CD14-positive monocyte (primary cell): ENCODE measurements at regions not wholly inside any gene's neighbourhood (a gene's known extent, or its start where the extent isn't known, plus 50 kb on each side); places are given as distances from the start of the nearest gene placed in this dataset.

Source experiments
- DNase-seq, 3 donors: peaks; one replicate each; pipeline ENCODE4 v3.0.0-alpha.2; 2011 to 2022
- H2AFZ ChIP-seq: 2 replicates; pipeline ENCODE4 v1.6.0; 2012; ENCODE audit warnings: mild to moderate bottlenecking, low read depth, low read length, inconsistent platforms; ENCODE audit not compliant: insufficient read depth, poor library complexity, severe bottlenecking
- H3K27ac ChIP-seq, 2 donors: 1 replicate in 1 of 2; 2 replicates in 1 of 2; pipeline ENCODE4 v1.5.1; 2012 to 2013; ENCODE audit warnings: low read length in 2 of 2, control low read depth in 1 of 2, inconsistent platforms in 1 of 2, low read depth in 1 of 2, mild to moderate bottlenecking in 1 of 2
- H3K27me3 ChIP-seq, 2 donors: one replicate each; pipeline versions ENCODE4 v1.6.0 to v1.6.1; 2011 to 2013; ENCODE audit warnings: low read length in 2 of 2; ENCODE audit not compliant: control insufficient read depth in 2 of 2, insufficient read depth in 2 of 2
- H3K36me3 ChIP-seq, 2 donors: replicated peaks in 1 of 2; 1 replicate in 1 of 2; 2 replicates in 1 of 2; pipeline versions ENCODE4 v1.5.1 to v1.6.1; 2012 to 2013; ENCODE audit warnings: low read length in 2 of 2, control low read depth in 1 of 2, inconsistent platforms in 1 of 2, mild to moderate bottlenecking in 1 of 2; ENCODE audit not compliant: insufficient read depth in 2 of 2, control insufficient read depth in 1 of 2
- H3K4me1 ChIP-seq, 2 donors: 1 replicate in 1 of 2; 2 replicates in 1 of 2; pipeline versions ENCODE4 v1.5.1 to v1.6.1; 2012 to 2013; ENCODE audit warnings: low read length in 2 of 2, control low read depth in 1 of 2, inconsistent platforms in 1 of 2, mild to moderate bottlenecking in 1 of 2, moderate library complexity in 1 of 2; ENCODE audit not compliant: insufficient read depth in 2 of 2, control insufficient read depth in 1 of 2
- H3K4me2 ChIP-seq: replicated peaks from 2 replicates; pipeline ENCODE3; 2012; ENCODE audit warnings: low read length, moderate library complexity, mild to moderate bottlenecking; ENCODE audit not compliant: poor library complexity, severe bottlenecking; ENCODE audit errors: extremely low read depth
- H3K4me3 ChIP-seq, 3 experiments: fragments of 200-600 bp in 1 of 3; sonication (generic) in 1 of 3; replicated peaks in 1 of 3; 1 replicate in 2 of 3; 2 replicates in 1 of 3; pipeline ENCODE4 v1.5.1; 2011 to 2013; ENCODE audit warnings: low read length in 3 of 3, mild to moderate bottlenecking in 3 of 3, control low read depth in 2 of 3, low read depth in 2 of 3, inconsistent platforms in 1 of 3, moderate library complexity in 1 of 3
- H3K79me2 ChIP-seq: 2 replicates; pipeline ENCODE4 v1.6.0; 2012; ENCODE audit warnings: mild to moderate bottlenecking, control low read depth, inconsistent platforms, low read length, moderate library complexity; ENCODE audit not compliant: insufficient read depth
- H3K9ac ChIP-seq: 2 replicates; pipeline ENCODE4 v1.6.0; 2017; ENCODE audit warnings: low read length, mild to moderate bottlenecking; ENCODE audit not compliant: insufficient read depth, poor library complexity, severe bottlenecking
- H3K9me3 ChIP-seq, 2 donors: replicated peaks in 1 of 2; 1 replicate in 1 of 2; 2 replicates in 1 of 2; pipeline versions ENCODE4 v1.5.1 to v1.6.1; 2012 to 2013; ENCODE audit warnings: low read length in 2 of 2, control low read depth in 1 of 2; ENCODE audit not compliant: control insufficient read depth in 1 of 2, insufficient read depth in 1 of 2
- H4K20me1 ChIP-seq: 2 replicates; pipeline ENCODE4 v1.6.0; 2012; ENCODE audit warnings: mild to moderate bottlenecking, low read length, control low read depth, moderate library complexity; ENCODE audit not compliant: insufficient read depth
- H3K27ac Mint-ChIP-seq, 7 donors: one replicate each; pipeline ENCODE4 v1.8.0; 2020; ENCODE audit warnings: mild to moderate bottlenecking in 7 of 7, mixed read lengths in 7 of 7, moderate library complexity in 6 of 7, inconsistent platforms in 2 of 7
- H3K27me3 Mint-ChIP-seq, 3 donors: one replicate each; pipeline ENCODE4 v1.8.0; 2021 to 2022; ENCODE audit warnings: low read depth in 3 of 3, mild to moderate bottlenecking in 3 of 3, mixed read lengths in 3 of 3, moderate library complexity in 3 of 3, inconsistent platforms in 1 of 3
- H3K36me3 Mint-ChIP-seq, 2 donors: one replicate each; pipeline ENCODE4 v1.8.0; 2020; ENCODE audit warnings: mixed read lengths in 2 of 2, inconsistent platforms in 1 of 2, mild to moderate bottlenecking in 1 of 2
- H3K4me1 Mint-ChIP-seq: one replicate; pipeline ENCODE4 v1.8.0; 2020; ENCODE audit warnings: mild to moderate bottlenecking, mixed read lengths
- H3K4me3 Mint-ChIP-seq, 2 donors: one replicate each; pipeline ENCODE4 v1.8.0; 2020; ENCODE audit warnings: mild to moderate bottlenecking in 2 of 2, mixed read lengths in 2 of 2, moderate library complexity in 1 of 2
- H3K9me3 Mint-ChIP-seq, 7 donors: one replicate each; pipeline ENCODE4 v1.8.0; 2020 to 2022; ENCODE audit warnings: mixed read lengths in 7 of 7, mild to moderate bottlenecking in 6 of 7, moderate library complexity in 6 of 7, inconsistent platforms in 2 of 7
- CTCF ChIP-seq: fragments of 200-600 bp; IDR thresholded peaks from one replicate; pipeline ENCODE4 v1.8.0; 2022; ENCODE audit warnings: antibody characterized with exemption, mild to moderate bottlenecking
- WGBS: methylation state at CpG from one replicate; pipeline ENCODE4 v1.1.5; 2013; ENCODE audit warnings: missing lambda C conversion rate; ENCODE audit not compliant: insufficient coverage; 5-methylcytosine and 5-hydroxymethylcytosine counted together
- intact Hi-C, 2 donors: fragments of 100-400 bp; cut with micrococcal nuclease; formaldehyde crosslinking; loops; one replicate each; pipeline versions ENCODE4 v1.15.0 to v1.15.1; 2023

DNA sequence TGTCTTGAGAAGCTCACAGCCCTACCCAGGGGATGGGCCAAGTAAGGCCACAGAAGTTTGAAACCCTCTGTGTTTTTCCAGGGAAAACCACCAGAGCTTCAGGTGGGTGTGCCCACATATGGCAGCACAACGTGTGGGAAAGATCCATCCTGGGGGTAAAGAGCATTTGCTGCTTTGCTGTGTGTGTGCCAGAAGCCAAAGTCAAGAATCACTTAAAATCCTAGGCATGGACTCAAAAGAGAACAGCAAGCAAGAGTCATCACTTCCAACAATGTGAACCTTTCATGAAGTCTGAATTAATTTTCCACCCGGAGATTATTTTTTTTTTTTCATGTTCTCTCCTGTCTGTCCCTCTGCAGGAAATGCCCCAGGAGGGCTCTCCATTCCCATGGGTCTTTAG lies 308.2 kb upstream of the SGK1 start:
- Histone ChIP-seq H3K27ac (no peak overlapping the region), H3K4me1 (peaks cover 8 to 9% of the 10 kb centered on the region in 2 donors), H3K9ac (no peak overlapping the region), H3K4me2 (no peak overlapping the region), H3K9me3 (no peaks in the 10 kb centered on the region), H3K27me3 (no peaks in the 10 kb centered on the region), H4K20me1 (no peaks in the 10 kb centered on the region), H3K36me3 (no peaks in the 10 kb centered on the region), H3K79me2 (no peaks in the 10 kb centered on the region), H3K4me3 (no peak overlapping the region), H2AFZ (no peak overlapping the region)
- no peak overlapping the region for H3K27ac Mint-ChIP-seq
- H3K9me3 Mint-ChIP-seq = no peaks in the 10 kb centered on the region
- WGBS = 82% methylated on average over 2 of the region's 2 CpGs
- no peak for TF ChIP-seq CTCF
- no peak overlapping the region for H3K4me3 Mint-ChIP-seq
- no peaks in the 10 kb centered on the region for H3K36me3 Mint-ChIP-seq
- peaks cover 23% of the 10 kb centered on the region for H3K4me1 Mint-ChIP-seq
- no peak for DNase-seq
- intact Hi-C loops = no loop called here
- H3K27me3 Mint-ChIP-seq = peaks cover 4 to 6% (median 5%) of the 10 kb centered on the region in 3 donors

DNA sequence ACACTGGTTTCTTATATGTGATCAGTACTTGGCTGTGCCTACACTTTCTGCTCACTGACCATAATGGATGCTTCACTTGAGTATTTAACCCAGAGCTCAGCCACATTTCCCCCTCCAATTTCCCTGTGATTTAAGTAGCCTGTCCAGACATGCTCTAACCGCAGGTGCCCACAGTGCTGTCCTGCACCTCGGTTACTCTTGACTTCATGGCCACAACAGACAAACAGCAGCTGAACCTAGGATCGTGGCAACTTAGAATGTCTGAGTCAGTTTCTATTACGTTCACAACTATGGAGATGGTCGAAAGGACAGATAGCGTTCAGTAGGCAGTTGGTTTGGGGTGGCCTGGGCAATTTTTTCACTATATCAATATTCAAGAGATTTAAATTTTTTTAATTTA lies 306.9 kb upstream of the SGK1 start:
- H3K4me1 ChIP-seq = no peaks in the 10 kb centered on the region
- no peak overlapping the region for H3K4me2 ChIP-seq
- H2AFZ ChIP-seq = no peak overlapping the region
- 100% methylated on average over 1 of the region's 6 CpGs for WGBS
- Mint-ChIP-seq H3K36me3 (no peaks in the 10 kb centered on the region), H3K27me3 (peaks cover 4 to 6% (median 5%) of the 10 kb centered on the region in 3 donors), H3K4me1 (peaks cover 12% of the 10 kb centered on the region), H3K27ac (no peak overlapping the region), H3K4me3 (no peak overlapping the region), H3K9me3 (no peaks in the 10 kb centered on the region)
- H3K9ac ChIP-seq = no peak overlapping the region
- H3K4me3 ChIP-seq = no peak overlapping the region
- no peak for TF ChIP-seq CTCF
- H3K36me3 ChIP-seq = no peaks in the 10 kb centered on the region
- DNase-seq = no peak
- H3K79me2 ChIP-seq = no peaks in the 10 kb centered on the region
- H3K27ac ChIP-seq = no peak overlapping the region
- H3K27me3 ChIP-seq = no peaks in the 10 kb centered on the region
- intact Hi-C loops = no loop called here
- H3K9me3 ChIP-seq = no peaks in the 10 kb centered on the region
- H4K20me1 ChIP-seq = no peaks in the 10 kb centered on the region
